D721Med (cell line): ENCODE measurements at regions not wholly inside any gene's neighbourhood (a gene's known extent, or its start where the extent isn't known, plus 50 kb on each side); places are given as distances from the start of the nearest gene placed in this dataset.

ENCODE experiments used
- DNase-seq: peaks from one replicate; pipeline ENCODE4 v3.0.0; 2011; ENCODE audit warnings: low spot score; ENCODE audit not compliant: insufficient read length
- FAIRE-seq: peaks from 2 replicates; lab custom pipeline; 2011; peaks lifted over from hg19 to GRCh38; lab: Jason Lieb, UNC
- TF ChIP-seq, protein P1 (sequence below): IDR thresholded peaks from 2 replicates; pipeline ENCODE4 v1.5.1; 2012; ENCODE audit warnings: mild to moderate bottlenecking, control low read depth; ENCODE audit not compliant: insufficient read depth; ENCODE audit errors: missing control alignments

GRCh38 chr4:26020083-26020668 lies 106.2 kb downstream of the SMIM20 start:
- DNase-seq (no peak), FAIRE-seq (no peak)
- TF ChIP-seq, protein P1, sequence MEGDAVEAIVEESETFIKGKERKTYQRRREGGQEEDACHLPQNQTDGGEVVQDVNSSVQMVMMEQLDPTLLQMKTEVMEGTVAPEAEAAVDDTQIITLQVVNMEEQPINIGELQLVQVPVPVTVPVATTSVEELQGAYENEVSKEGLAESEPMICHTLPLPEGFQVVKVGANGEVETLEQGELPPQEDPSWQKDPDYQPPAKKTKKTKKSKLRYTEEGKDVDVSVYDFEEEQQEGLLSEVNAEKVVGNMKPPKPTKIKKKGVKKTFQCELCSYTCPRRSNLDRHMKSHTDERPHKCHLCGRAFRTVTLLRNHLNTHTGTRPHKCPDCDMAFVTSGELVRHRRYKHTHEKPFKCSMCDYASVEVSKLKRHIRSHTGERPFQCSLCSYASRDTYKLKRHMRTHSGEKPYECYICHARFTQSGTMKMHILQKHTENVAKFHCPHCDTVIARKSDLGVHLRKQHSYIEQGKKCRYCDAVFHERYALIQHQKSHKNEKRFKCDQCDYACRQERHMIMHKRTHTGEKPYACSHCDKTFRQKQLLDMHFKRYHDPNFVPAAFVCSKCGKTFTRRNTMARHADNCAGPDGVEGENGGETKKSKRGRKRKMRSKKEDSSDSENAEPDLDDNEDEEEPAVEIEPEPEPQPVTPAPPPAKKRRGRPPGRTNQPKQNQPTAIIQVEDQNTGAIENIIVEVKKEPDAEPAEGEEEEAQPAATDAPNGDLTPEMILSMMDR, result no peak

DNA sequence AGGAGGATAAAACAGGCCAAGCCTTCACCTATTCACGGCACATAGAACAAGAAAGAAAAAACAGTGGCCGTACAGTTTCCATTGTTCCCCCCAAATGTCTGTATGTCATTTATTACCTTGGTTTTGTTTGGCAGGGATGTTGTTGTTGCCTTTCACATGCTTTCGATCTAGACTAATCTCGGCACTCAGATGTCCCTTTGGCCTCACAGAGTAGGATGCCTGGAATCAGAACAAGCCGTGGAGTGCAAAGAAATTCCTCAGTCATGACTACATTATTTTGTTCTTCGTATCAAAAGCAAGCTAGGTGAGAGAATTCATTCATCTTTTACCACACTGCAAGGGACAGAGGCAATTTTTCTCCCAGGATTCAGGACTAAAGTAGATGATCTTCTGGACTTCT lies 106.9 kb downstream of the SMIM20 start:
- FAIRE-seq, result no peak
- DNase-seq, result no peak
- TF ChIP-seq, protein P1, result no peak

GRCh38 chr4:26021417-26022345 lies 107.7 kb downstream of the SMIM20 start:
- DNase-seq (no peak), FAIRE-seq (no peak)
- TF ChIP-seq, protein P1, result no peak

- TF ChIP-seq, protein P1, result no peak
- FAIRE-seq, result no peak
- DNase-seq, result no peak
Measured at GRCh38 chr4:26022346-26023202, 108.6 kb downstream of the SMIM20 start.

- TF ChIP-seq, protein P1, result no peak
- DNase-seq, result no peak
- FAIRE-seq, result no peak
Measured at GRCh38 chr4:26023203-26023972, 109.4 kb downstream of the SMIM20 start.

DNA sequence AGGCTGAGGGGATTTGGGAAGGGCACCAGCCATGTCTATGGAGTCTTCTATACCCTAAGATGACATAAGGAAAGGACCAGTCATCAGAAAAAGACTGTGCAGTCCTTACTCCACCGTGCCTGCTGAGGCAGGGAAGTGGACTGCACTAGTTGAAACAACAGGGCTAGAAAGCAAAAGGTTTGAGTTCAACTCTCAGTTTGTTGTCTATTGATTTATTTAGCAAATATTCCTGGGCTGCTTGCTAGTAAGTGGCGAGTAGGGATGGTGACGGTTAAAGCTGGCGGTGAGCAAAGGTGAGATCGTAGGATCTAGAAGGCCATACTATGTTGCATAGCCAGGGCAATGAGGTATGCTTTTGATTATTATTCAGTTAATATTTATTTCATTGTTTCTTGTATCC lies 110.1 kb downstream of the SMIM20 start:
- FAIRE-seq (no peak), DNase-seq (no peak)
- TF ChIP-seq, protein P1, result no peak
